Muscle layer of duodenum (tissue), 2 donors: ENCODE measurements at regions not wholly inside any gene's neighbourhood (a gene's known extent, or its start where the extent isn't known, plus 50 kb on each side); places are given as distances from the start of the nearest gene placed in this dataset.

Experiments
- H3K27ac ChIP-seq: one replicate; pipeline ENCODE4 v1.7.0; 2013; ENCODE audit warnings: mild to moderate bottlenecking, low read length
- H3K27me3 ChIP-seq: one replicate; pipeline ENCODE4 v1.7.0; 2013; ENCODE audit warnings: low read depth, mild to moderate bottlenecking, control low read depth, low read length
- H3K36me3 ChIP-seq, 2 donors: one replicate each; pipeline ENCODE4 v1.7.0; 2013; ENCODE audit warnings: low read length in 2 of 2, control low read depth in 1 of 2, mild to moderate bottlenecking in 1 of 2; ENCODE audit not compliant: insufficient read depth in 2 of 2, control insufficient read depth in 1 of 2
- H3K4me1 ChIP-seq, 2 donors: one replicate each; pipeline ENCODE4 v1.7.0; 2013; ENCODE audit warnings: low read length in 2 of 2, mild to moderate bottlenecking in 2 of 2, control low read depth in 1 of 2, moderate library complexity in 1 of 2; ENCODE audit not compliant: insufficient read depth in 2 of 2, control insufficient read depth in 1 of 2
- H3K4me3 ChIP-seq, 2 donors: one replicate each; pipeline ENCODE4 v1.7.0; 2013; ENCODE audit warnings: low read length in 2 of 2, low read depth in 1 of 2, mild to moderate bottlenecking in 1 of 2
- H3K9me3 ChIP-seq, 2 donors: one replicate each; pipeline ENCODE4 v1.7.0; 2013; ENCODE audit warnings: low read length in 2 of 2, control low read depth in 1 of 2, mild to moderate bottlenecking in 1 of 2; ENCODE audit not compliant: control insufficient read depth in 1 of 2
- donor health status: healthy.

DNA sequence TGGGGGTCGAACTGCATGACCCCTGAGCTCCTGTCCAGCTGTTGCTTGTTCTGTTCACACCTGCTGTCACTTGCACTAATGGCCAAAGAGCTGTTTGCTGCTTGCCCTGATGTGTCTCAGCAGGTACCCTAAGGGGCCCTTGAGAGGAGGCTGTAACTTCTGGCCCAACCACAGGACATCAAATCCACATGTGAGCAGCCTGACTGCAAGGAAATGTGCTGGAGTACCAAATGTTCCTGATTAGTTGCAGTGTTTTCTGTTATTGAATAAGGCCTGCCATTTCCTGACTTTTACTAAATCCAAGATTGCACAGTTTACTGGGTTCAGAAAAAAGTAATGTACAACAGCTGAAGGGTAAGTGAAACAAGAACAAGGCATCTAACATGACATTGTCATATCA, 91.7 kb upstream of the IL6 start:
- Histone ChIP-seq H3K27ac (no peak overlapping the region), H3K36me3 (no peaks in the 10 kb centered on the region), H3K4me1 (peaks cover 0 to 10% of the 10 kb centered on the region in 2 donors), H3K9me3 (no peaks in the 10 kb centered on the region), H3K27me3 (no peaks in the 10 kb centered on the region), H3K4me3 (no peak overlapping the region)

DNA sequence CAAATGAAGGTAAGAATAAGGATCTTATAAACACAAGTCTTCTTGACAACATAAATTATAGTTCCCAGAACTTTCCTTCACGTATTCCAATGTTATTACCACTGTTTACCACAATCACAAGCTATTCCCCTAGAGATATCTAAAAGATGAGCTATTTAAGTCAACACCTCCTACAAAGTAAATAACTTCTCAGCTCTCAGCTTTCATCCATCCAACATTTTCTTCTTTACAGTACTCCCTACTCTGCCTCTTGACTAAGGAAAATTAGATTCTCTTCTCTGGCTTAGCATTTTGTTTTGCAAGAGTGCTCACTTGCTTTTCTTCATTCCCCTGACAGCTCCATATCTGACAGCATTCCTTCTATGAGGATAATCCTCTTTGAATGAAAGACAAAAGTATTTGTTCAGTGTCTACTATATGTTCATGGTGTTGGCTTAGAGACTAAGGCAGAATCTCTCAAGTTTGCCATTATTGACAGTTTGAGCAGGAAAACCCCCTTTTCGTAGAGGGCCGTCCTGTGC, 93.0 kb upstream of the IL6 start:
- Histone ChIP-seq H3K9me3 (no peaks in the 10 kb centered on the region), H3K36me3 (no peaks in the 10 kb centered on the region), H3K27me3 (no peaks in the 10 kb centered on the region), H3K27ac (no peak overlapping the region), H3K4me3 (no peak overlapping the region), H3K4me1 (peaks cover 0 to 10% of the 10 kb centered on the region in 2 donors)

DNA sequence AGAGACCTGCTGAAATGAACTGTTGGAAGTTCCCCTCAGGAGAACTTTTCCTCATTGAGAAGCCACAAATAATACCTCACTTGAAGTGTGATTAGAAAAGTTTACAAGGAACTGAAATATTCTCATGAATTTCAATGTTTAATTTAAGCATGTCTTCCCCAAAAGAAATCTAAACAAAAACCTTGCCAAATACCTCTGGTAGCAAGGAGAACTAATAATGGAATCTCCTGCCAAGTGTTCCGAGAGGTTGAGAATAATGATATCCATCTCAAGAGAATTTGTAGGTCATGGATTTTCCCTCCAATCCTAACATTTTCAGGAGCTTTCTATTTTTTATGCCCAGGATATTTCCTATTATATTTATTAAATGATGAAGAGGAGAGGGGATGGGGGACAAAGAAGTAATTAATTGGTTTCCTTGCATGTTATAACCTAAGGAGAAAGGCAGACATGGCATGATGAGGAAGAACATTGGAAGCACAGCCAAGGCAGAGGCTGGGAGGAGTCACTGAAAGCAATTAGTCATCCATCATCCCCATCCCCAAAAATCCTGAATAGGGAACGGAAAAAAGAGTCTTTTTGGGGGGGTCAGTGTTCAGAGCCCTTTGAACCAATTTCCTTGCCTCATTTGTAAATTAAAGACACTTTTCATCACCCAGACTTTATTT, 93.6 kb upstream of the IL6 start:
- Histone ChIP-seq H3K4me3 (no peak overlapping the region), H3K9me3 (no peaks in the 10 kb centered on the region), H3K27me3 (no peaks in the 10 kb centered on the region), H3K36me3 (no peaks in the 10 kb centered on the region), H3K4me1 (peaks cover 0 to 10% of the 10 kb centered on the region in 2 donors), H3K27ac (no peak overlapping the region)

DNA sequence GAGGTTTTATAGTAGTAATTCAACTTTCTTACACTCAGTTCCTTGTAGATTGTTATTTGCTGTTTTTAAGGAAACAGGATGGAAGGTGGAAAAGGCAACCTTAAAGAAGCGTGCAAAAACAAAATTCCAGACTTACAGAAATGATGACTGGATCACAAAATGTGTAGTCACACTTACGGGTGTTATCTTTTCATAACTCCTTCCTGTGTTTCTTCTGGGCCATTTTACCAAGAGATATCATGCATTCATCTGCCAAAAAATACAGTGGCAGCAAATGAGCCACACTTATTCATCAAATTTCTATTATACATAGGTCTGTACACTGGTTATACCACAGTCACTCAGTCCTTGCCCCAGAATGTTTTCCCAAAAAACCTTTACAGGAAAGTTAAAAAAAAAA, 94.3 kb upstream of the IL6 start:
- H3K27me3 ChIP-seq = no peaks in the 10 kb centered on the region
- H3K4me1 ChIP-seq = peaks cover 0 to 10% of the 10 kb centered on the region in 2 donors
- H3K9me3 ChIP-seq = no peaks in the 10 kb centered on the region
- H3K36me3 ChIP-seq = no peaks in the 10 kb centered on the region
- H3K4me3 ChIP-seq = no peak overlapping the region
- no peak overlapping the region for H3K27ac ChIP-seq

DNA sequence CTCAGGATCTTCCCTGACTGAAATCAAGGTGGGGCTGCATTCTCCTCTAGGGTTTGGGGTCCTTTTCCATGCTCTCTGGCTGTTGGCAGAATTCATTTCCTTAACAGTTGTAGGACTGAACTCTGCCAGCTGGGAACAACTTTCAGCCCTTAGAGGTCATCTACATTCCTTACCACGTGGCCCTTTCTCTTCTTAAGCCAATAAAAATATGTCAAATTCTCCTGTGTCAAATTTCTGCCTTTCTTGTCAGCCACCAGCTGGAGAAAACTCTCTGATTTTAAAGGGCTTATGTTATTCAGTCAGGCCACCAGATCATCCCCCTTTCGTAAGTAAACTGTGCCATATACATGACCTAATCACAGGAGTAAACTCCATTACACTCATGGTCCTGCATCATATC, 95.3 kb upstream of the IL6 start:
- no peaks in the 10 kb centered on the region for H3K9me3 ChIP-seq
- no peak overlapping the region for H3K4me3 ChIP-seq
- H3K27ac ChIP-seq = no peak overlapping the region
- peaks cover 0 to 10% of the 10 kb centered on the region in 2 donors for H3K4me1 ChIP-seq
- H3K27me3 ChIP-seq = no peaks in the 10 kb centered on the region
- H3K36me3 ChIP-seq = no peaks in the 10 kb centered on the region

DNA sequence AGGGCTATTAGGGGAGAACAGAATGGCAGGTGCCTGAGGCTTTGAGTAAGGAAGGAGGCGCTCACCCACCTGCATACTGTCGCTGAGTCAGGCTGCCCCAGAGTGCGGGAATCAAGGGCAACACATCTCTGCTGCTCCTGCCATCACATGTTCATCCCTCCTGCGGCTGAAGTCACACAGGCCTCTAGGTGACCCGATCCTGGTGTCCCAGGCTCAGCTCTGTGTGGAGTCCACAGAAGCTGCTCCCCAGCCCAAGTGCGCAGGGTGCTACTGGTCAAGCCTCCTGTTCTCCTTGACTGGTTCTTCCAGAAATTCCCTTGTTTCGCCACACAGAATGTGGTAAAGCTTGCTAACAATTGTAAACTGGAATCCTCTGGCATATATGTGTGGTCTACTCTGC, 96.9 kb upstream of the IL6 start:
- Histone ChIP-seq H3K27ac (no peak overlapping the region), H3K4me1 (peaks cover 0 to 10% of the 10 kb centered on the region in 2 donors), H3K9me3 (no peaks in the 10 kb centered on the region), H3K27me3 (no peaks in the 10 kb centered on the region), H3K4me3 (no peak overlapping the region), H3K36me3 (no peaks in the 10 kb centered on the region)

DNA sequence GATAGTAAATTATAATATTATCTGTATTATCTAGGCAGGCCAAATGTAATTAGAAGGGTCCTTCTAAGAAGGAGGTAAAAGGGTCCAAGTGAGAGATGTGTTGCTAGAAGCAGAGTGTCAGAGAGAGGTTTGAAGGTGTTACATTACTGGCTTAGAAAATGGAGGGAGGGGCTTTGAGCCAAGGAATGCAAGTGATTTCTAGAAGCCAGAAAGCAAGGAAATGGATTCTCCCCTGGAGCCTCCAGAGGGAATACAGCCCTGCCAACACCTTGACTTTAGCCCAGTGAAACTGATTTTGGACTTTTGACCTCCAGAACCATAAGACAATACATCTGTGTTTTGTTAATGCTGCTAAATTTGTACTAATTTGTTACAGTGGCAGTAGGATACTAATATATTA, 97.9 kb upstream of the IL6 start:
- H3K36me3 ChIP-seq = no peaks in the 10 kb centered on the region
- no peak overlapping the region for H3K4me3 ChIP-seq
- H3K4me1 ChIP-seq = peaks cover 0 to 10% of the 10 kb centered on the region in 2 donors
- no peaks in the 10 kb centered on the region for H3K9me3 ChIP-seq
- no peaks in the 10 kb centered on the region for H3K27me3 ChIP-seq
- H3K27ac ChIP-seq = no peak overlapping the region

DNA sequence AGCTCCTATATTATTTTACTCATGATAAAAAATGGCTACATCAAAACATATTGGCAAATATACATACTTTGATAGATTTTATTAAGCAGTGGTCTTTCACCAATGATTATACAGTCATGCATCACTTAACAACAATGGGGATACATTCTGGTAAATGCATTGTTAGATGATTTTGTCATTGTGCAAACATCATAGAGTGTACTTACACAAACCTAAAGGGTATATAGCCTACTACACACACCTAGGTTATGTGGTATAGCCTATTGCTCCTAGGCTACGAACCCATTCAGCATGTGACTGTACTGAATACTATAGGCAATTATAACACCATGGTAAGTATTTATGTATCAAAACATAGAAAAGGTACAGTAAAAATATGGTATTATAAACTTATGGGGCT, 98.9 kb upstream of the IL6 start:
- peaks cover 0 to 2% of the 10 kb centered on the region in 2 donors for H3K4me1 ChIP-seq
- H3K4me3 ChIP-seq = no peak overlapping the region
- H3K9me3 ChIP-seq = no peaks in the 10 kb centered on the region
- no peaks in the 10 kb centered on the region for H3K27me3 ChIP-seq
- no peak overlapping the region for H3K27ac ChIP-seq
- H3K36me3 ChIP-seq = no peaks in the 10 kb centered on the region

DNA sequence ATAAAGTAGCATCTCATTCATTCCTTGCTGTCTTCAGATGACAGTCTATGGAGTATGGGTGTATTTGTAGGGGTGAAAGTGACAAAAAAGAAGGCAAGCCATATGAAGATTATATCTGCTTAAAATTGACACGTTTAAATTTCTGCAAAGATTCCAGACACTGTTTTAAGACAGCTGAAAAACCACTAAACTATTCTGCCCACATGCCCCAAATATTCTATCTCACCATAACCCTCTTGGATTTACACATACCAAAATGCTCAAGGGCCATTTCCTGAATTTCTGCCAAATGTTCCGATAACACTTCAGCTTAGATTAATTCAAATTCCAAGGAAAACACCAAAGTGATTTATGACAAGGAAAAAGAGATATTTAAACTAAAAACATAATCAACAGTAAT, 99.9 kb upstream of the IL6 start:
- Histone ChIP-seq H3K4me1 (no peaks in the 10 kb centered on the region), H3K36me3 (no peaks in the 10 kb centered on the region), H3K4me3 (no peak overlapping the region), H3K27me3 (no peaks in the 10 kb centered on the region), H3K9me3 (no peaks in the 10 kb centered on the region), H3K27ac (no peak overlapping the region)

DNA sequence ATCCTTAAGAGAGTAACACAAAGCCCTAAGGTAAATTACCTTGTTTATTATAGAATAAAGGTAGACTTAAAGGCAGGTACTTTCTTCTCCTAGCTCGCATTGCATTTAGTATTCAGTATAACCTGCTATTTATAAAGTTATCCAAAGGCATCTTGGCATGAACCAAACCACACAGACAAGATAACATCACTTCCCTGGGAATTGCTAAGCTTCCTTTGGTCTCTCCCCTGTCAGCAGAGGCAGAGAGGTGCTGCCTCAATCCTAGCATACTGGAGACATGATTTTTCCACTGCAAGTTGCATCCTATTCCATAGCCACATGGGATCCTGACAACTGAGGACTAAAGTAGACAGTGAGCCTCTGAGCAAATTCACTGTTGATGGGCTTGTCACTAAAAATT, 101.7 kb upstream of the IL6 start:
- H3K4me3 ChIP-seq = no peak overlapping the region
- no peaks in the 10 kb centered on the region for H3K36me3 ChIP-seq
- no peaks in the 10 kb centered on the region for H3K4me1 ChIP-seq
- H3K27me3 ChIP-seq = no peaks in the 10 kb centered on the region
- no peaks in the 10 kb centered on the region for H3K9me3 ChIP-seq
- H3K27ac ChIP-seq = no peak overlapping the region

DNA sequence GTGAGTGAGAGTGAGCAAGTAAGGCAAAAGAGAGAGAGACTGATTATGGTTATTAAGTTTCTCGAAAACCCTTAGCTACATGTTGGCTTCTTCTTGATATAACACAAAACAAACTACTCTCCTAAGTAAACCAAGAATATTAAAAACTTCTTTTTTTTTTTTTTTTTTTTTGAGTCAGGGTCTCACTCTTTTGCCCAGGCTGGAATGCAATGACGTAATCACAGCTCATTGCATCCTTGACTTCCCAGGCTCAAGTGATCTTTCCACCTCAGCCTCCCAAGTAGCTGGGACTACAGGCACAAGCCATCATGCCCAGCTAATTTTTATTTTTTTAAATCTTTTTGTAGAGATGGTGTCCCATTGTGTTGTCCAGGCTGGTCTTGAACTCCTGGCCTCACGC, 102.2 kb upstream of the IL6 start:
- H3K4me1 ChIP-seq = no peaks in the 10 kb centered on the region
- no peaks in the 10 kb centered on the region for H3K9me3 ChIP-seq
- no peaks in the 10 kb centered on the region for H3K36me3 ChIP-seq
- H3K27me3 ChIP-seq = no peaks in the 10 kb centered on the region
- H3K4me3 ChIP-seq = no peak overlapping the region
- no peak overlapping the region for H3K27ac ChIP-seq
